H9 (cell line): ENCODE measurements at regions not wholly inside any gene's neighbourhood (a gene's known extent, or its start where the extent isn't known, plus 50 kb on each side); places are given as distances from the start of the nearest gene placed in this dataset.

Source experiments
- DNase-seq: peaks from one replicate; pipeline ENCODE4 v3.0.0-alpha.2; 2017
- H2AFZ ChIP-seq: one replicate; pipeline ENCODE4 v1.6.1; 2013; ENCODE audit warnings: mild to moderate bottlenecking, low read length, control low read depth, moderate library complexity
- H2AK5ac ChIP-seq: 2 replicates; pipeline ENCODE4 v1.6.1; 2013; ENCODE audit warnings: low read length, control low read depth, mixed read lengths; ENCODE audit not compliant: insufficient read length
- H2BK120ac ChIP-seq: one replicate; pipeline ENCODE4 v1.6.1; 2013; ENCODE audit warnings: low read depth, mild to moderate bottlenecking, low read length, control low read depth, inconsistent platforms; ENCODE audit not compliant: poor library complexity, severe bottlenecking
- H2BK12ac ChIP-seq: 2 replicates; pipeline ENCODE4 v1.6.1; 2013; ENCODE audit warnings: low read length, control low read depth, mixed read lengths, low read depth; ENCODE audit not compliant: insufficient read length
- H2BK15ac ChIP-seq: 2 replicates; pipeline ENCODE4 v1.6.1; 2013; ENCODE audit warnings: low read depth, low read length, control low read depth
- H2BK20ac ChIP-seq: one replicate; pipeline ENCODE4 v1.6.1; 2013; ENCODE audit warnings: low read depth, mild to moderate bottlenecking, low read length, control low read depth, inconsistent platforms; ENCODE audit not compliant: poor library complexity, severe bottlenecking
- H2BK5ac ChIP-seq: 2 replicates; pipeline ENCODE4 v1.6.1; 2013; ENCODE audit warnings: low read length, control low read depth, mixed read lengths; ENCODE audit not compliant: insufficient read length
- H3K14ac ChIP-seq: 2 replicates; pipeline ENCODE4 v1.6.1; 2013; ENCODE audit warnings: low read length, control low read depth; ENCODE audit not compliant: insufficient read depth
- H3K18ac ChIP-seq: 2 replicates; pipeline ENCODE4 v1.6.1; 2013; ENCODE audit warnings: low read depth, mild to moderate bottlenecking, mixed read lengths, low read length, control low read depth; ENCODE audit not compliant: insufficient read length
- H3K23ac ChIP-seq: 2 replicates; pipeline ENCODE4 v1.6.1; 2013; ENCODE audit warnings: low read length, control low read depth, mixed read lengths, low read depth; ENCODE audit not compliant: insufficient read length
- H3K23me2 ChIP-seq: 2 replicates; pipeline ENCODE4 v1.6.1; 2013; ENCODE audit warnings: low read depth, mild to moderate bottlenecking, mixed read lengths, low read length, control low read depth; ENCODE audit not compliant: insufficient read length, poor library complexity, severe bottlenecking
- H3K27ac ChIP-seq: 2 replicates; pipeline ENCODE4 v1.5.1; 2013; ENCODE audit warnings: low read length, control low read depth, mixed read lengths, low read depth; ENCODE audit not compliant: insufficient read length
- H3K27me3 ChIP-seq: 2 replicates; pipeline ENCODE4 v1.6.1; 2013; ENCODE audit warnings: low read length, control low read depth, inconsistent platforms; ENCODE audit not compliant: insufficient read depth
- H3K4ac ChIP-seq: 2 replicates; pipeline ENCODE4 v1.6.1; 2013; ENCODE audit warnings: low read depth, mild to moderate bottlenecking, control low read depth, inconsistent platforms, low read length, moderate library complexity
- H3K4me1 ChIP-seq: 2 replicates; pipeline ENCODE4 v1.6.1; 2013; ENCODE audit warnings: low read length, control low read depth, inconsistent platforms; ENCODE audit not compliant: insufficient read depth
- H3K4me2 ChIP-seq: 2 replicates; pipeline ENCODE4 v1.6.1; 2013; ENCODE audit warnings: low read length, control low read depth, mixed read lengths; ENCODE audit not compliant: insufficient read length, insufficient read depth
- H3K56ac ChIP-seq: 2 replicates; pipeline ENCODE4 v1.6.1; 2013; ENCODE audit warnings: low read depth, mild to moderate bottlenecking, mixed read lengths, low read length, control low read depth; ENCODE audit not compliant: insufficient read length
- H3K79me1 ChIP-seq: 2 replicates; pipeline ENCODE4 v1.6.1; 2013; ENCODE audit warnings: low read depth, mild to moderate bottlenecking, moderate library complexity, low read length, control low read depth, inconsistent platforms; ENCODE audit not compliant: insufficient read depth, poor library complexity, severe bottlenecking
- H3K79me2 ChIP-seq: 2 replicates; pipeline ENCODE4 v1.6.1; 2013; ENCODE audit warnings: low read length, control low read depth, inconsistent platforms; ENCODE audit not compliant: insufficient read depth
- H3K9ac ChIP-seq: 2 replicates; pipeline ENCODE4 v1.6.1; 2013; ENCODE audit warnings: low read length, control low read depth, mixed read lengths; ENCODE audit not compliant: insufficient read length; ENCODE audit errors: extremely low read depth
- H3K9me3 ChIP-seq: one replicate; pipeline ENCODE4 v1.6.1; 2013; ENCODE audit warnings: low read depth, low read length, inconsistent platforms; ENCODE audit not compliant: control insufficient read depth
- H3T11ph ChIP-seq: one replicate; pipeline ENCODE4 v1.6.1; 2013; ENCODE audit warnings: mild to moderate bottlenecking, low read length, control low read depth, inconsistent platforms
- H4K20me1 ChIP-seq: one replicate; pipeline ENCODE4 v1.6.1; 2013; ENCODE audit not compliant: control insufficient read depth, insufficient read length, insufficient read depth
- H4K5ac ChIP-seq: 2 replicates; pipeline ENCODE4 v1.6.1; 2013; ENCODE audit warnings: low read depth, mild to moderate bottlenecking, mixed read lengths, low read length, control low read depth; ENCODE audit not compliant: insufficient read length
- H4K8ac ChIP-seq: replicated peaks from 2 replicates; pipeline ENCODE4 v1.6.1; 2013; ENCODE audit warnings: low read length, control low read depth, mixed read lengths, low read depth; ENCODE audit not compliant: insufficient read length
- H4K91ac ChIP-seq: 2 replicates; pipeline ENCODE4 v1.6.1; 2013; ENCODE audit warnings: low read depth, mild to moderate bottlenecking, moderate library complexity, mixed read lengths, low read length, control low read depth; ENCODE audit not compliant: insufficient read length
- H3K27ac Mint-ChIP-seq, 3 experiments: 2 replicates in 2 of 3; 3 replicates in 1 of 3; pipeline ENCODE4 v1.8.0; 2020 to 2021; ENCODE audit warnings: mixed read lengths in 3 of 3, mild to moderate bottlenecking in 1 of 3, moderate library complexity in 1 of 3
- H3K27me3 Mint-ChIP-seq: 2 replicates; pipeline ENCODE4 v1.8.0; 2021; ENCODE audit warnings: low read depth, mild to moderate bottlenecking, moderate library complexity, mixed read lengths
- H3K36me3 Mint-ChIP-seq, 3 experiments: 2 replicates in 2 of 3; 3 replicates in 1 of 3; pipeline ENCODE4 v1.8.0; 2020 to 2021; ENCODE audit warnings: low read depth in 3 of 3, mixed read lengths in 3 of 3; ENCODE audit not compliant: insufficient read depth in 1 of 3
- H3K4me1 Mint-ChIP-seq, 2 experiments: 2 replicates each; pipeline ENCODE4 v1.8.0; 2020; ENCODE audit warnings: mixed read lengths in 2 of 2
- H3K4me3 Mint-ChIP-seq, 2 experiments: 2 replicates in 1 of 2; 3 replicates in 1 of 2; pipeline ENCODE4 v1.8.0; 2020 to 2021; ENCODE audit warnings: mild to moderate bottlenecking in 2 of 2, mixed read lengths in 2 of 2, moderate library complexity in 1 of 2
- H3K9me3 Mint-ChIP-seq, 2 experiments: 2 replicates in 1 of 2; 3 replicates in 1 of 2; pipeline ENCODE4 v1.8.0; 2020; ENCODE audit warnings: mild to moderate bottlenecking in 2 of 2, mixed read lengths in 2 of 2, moderate library complexity in 1 of 2
- CTCF ChIP-seq: fragments of 200-600 bp; sonication (generic); conservative IDR thresholded peaks from 3 replicates; pipeline ENCODE4 v1.8.0; 2021; ENCODE audit warnings: antibody characterized with exemption, mild to moderate bottlenecking
- WGBS: extraction: QIAGEN DNeasy Blood & Tissue Kit; methylation state at CpG from one replicate; pipeline ENCODE4 v1.1.7; 2013; ENCODE audit warnings: missing lambda C conversion rate, low lambda C conversion rate, mixed read lengths; ENCODE audit not compliant: insufficient read length; ENCODE audit errors: extremely low coverage; 5-methylcytosine and 5-hydroxymethylcytosine counted together

GRCh38 chr10:31166606-31167005 lies 134.9 kb upstream of the ZNF438 start:
- no peak overlapping the region for H3K4me3 Mint-ChIP-seq
- Histone ChIP-seq H3K9me3 (peaks cover 4% of the 10 kb centered on the region), H3K4me1 (no peaks in the 10 kb centered on the region), H3K23me2 (no peaks in the 10 kb centered on the region), H3T11ph (no peak overlapping the region), H2BK12ac (no peak overlapping the region), H3K4me2 (no peak overlapping the region), H2BK120ac (no peak overlapping the region), H4K20me1 (no peaks in the 10 kb centered on the region), H4K8ac (no peak overlapping the region), H4K91ac (no peak overlapping the region), H2BK5ac (no peak overlapping the region), H2BK15ac (no peak overlapping the region), H2BK20ac (no peak overlapping the region), H2AFZ (no peak overlapping the region), H4K5ac (no peak overlapping the region), H3K56ac (no peak overlapping the region), H3K23ac (no peak overlapping the region), H3K27me3 (no peaks in the 10 kb centered on the region), H3K18ac (no peak overlapping the region), H3K27ac (no peak overlapping the region), H3K4ac (no peak overlapping the region), H3K79me1 (no peaks in the 10 kb centered on the region), H3K79me2 (no peaks in the 10 kb centered on the region), H3K14ac (no peak overlapping the region), H2AK5ac (no peak overlapping the region), H3K9ac (no peak overlapping the region)
- H3K27ac Mint-ChIP-seq = no peak overlapping the region
- WGBS = no CpG with 5 or more reads among the region's 3 CpGs
- H3K27me3 Mint-ChIP-seq = no peaks in the 10 kb centered on the region; the same call in none of the 2 replicates
- no peak for TF ChIP-seq CTCF
- H3K9me3 Mint-ChIP-seq = peaks cover 7 to 8% of the 10 kb centered on the region in 2 experiments; a peak in 3 of 5 replicates
- DNase-seq = no peak
- H3K36me3 Mint-ChIP-seq = peaks cover 4 to 6% (median 4%) of the 10 kb centered on the region in 3 experiments; a peak in 5 of 7 replicates
- H3K4me1 Mint-ChIP-seq = peaks cover 8% of the 10 kb centered on the region in 2 experiments
